ENCODE measurements at regions not wholly inside any gene's neighbourhood (a gene's known extent, or its start where the extent isn't known, plus 50 kb on each side); places are given as distances from the start of the nearest gene placed in this dataset.
"Not testable (repeated sequence)": the region's sequence is repeated elsewhere in the genome, so short reads cannot be mapped to it uniquely, and the experiment has no call there.

GRCh38 chr14:104400355-104400754 lies 179.2 kb upstream of the C14orf180 start:
- POLR2A ChIA-PET = no interaction called here
- TF ChIP-seq, protein P1, sequence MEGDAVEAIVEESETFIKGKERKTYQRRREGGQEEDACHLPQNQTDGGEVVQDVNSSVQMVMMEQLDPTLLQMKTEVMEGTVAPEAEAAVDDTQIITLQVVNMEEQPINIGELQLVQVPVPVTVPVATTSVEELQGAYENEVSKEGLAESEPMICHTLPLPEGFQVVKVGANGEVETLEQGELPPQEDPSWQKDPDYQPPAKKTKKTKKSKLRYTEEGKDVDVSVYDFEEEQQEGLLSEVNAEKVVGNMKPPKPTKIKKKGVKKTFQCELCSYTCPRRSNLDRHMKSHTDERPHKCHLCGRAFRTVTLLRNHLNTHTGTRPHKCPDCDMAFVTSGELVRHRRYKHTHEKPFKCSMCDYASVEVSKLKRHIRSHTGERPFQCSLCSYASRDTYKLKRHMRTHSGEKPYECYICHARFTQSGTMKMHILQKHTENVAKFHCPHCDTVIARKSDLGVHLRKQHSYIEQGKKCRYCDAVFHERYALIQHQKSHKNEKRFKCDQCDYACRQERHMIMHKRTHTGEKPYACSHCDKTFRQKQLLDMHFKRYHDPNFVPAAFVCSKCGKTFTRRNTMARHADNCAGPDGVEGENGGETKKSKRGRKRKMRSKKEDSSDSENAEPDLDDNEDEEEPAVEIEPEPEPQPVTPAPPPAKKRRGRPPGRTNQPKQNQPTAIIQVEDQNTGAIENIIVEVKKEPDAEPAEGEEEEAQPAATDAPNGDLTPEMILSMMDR (IDR thresholded peaks at IDR 0.05; ENCODE audit: control extremely low read depth, extremely low read depth, low read depth, missing control alignments) = no peak
- CTCF ChIA-PET = no interaction called here
- no peak for DNase-seq (ENCODE audit: extremely low spot score)

- CTCF ChIA-PET = interaction anchor here (1.1 kb wide), 1 partner anchor 19 kb away, joined by 3 read pairs; no protein-coding TSS in a partner anchor
- POLR2A ChIA-PET = no interaction called here
- DNase-seq (ENCODE audit: extremely low spot score) = no peak
- TF ChIP-seq, protein P1 (IDR thresholded peaks at IDR 0.05; ENCODE audit: control extremely low read depth, extremely low read depth, low read depth, missing control alignments) = no peak
Observed at GRCh38 chr14:104401785-104402184, 177.8 kb upstream of the C14orf180 start.

DNA sequence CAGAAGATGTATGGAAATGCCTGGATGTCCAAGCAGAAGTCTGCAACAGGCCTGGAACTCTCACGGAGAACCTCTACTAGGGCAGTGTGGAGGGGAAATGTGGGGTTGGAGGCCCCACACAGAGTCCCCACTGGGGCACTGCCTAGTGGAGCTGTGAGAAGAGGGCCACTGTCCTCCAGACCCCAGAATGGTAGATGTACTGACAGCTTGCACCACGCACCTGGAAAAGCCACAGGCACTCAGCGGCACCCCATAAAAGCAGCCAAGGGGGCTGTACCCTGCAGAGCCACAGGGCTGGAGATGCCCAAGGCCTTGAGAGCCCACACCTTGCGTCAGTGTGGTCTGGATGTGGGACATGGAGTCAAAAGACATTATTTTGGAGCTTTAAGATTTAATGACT lies 177.3 kb upstream of the C14orf180 start:
- POLR2A ChIA-PET, CTCF ChIA-PET: not testable (repeated sequence)

DNA sequence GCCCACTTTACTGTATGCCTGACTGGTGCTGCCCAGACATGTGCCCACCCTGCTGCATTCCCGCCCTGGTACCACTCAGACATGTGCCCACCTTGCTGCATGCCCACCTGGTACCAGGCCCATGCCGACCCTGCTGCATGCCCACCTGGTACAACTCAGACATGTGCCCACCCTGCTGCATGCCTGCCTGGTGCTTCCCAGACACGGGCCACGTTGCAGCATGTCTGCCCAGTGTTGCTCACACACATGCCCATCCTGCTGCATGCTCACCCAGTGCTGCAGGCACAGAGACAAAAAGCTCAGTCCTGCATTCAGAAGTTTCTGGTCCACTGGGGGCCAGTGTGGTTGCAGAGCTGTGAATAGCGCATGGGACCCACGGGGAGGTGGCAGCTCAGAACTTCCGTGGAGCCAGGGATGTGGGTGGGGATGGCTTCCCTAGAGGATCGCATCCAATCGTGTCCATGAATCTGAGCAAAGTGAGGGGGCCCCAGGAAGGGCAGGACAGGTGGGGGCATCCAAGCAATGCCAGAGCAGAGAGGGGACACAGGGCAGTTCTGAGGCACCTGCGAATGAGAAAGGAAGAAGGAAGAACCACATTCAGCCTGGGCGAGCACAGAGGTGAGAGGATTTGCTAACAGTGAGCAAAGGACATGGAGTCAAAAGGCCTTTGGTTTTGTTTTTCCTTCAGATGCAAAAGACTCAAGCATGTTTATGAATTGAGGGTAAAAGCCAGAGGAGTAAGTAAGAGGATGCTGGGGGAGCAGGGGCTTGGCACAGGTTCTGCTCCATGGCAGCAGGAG lies 175.9 kb upstream of the C14orf180 start:
- TF ChIP-seq, protein P1 (IDR thresholded peaks at IDR 0.05; ENCODE audit: control extremely low read depth, extremely low read depth, low read depth, missing control alignments) = no peak
- ChIA-PET CTCF (interaction anchor here (0.9 kb wide), 1 partner anchor 16 kb away, joined by 3 read pairs; no protein-coding TSS in a partner anchor), POLR2A (no interaction called here)
- no peak for DNase-seq (ENCODE audit: extremely low spot score)

More for the DNA sequence above, 177.3 kb upstream of the C14orf180 start:
- not testable (repeated sequence) for DNase-seq (ENCODE audit: extremely low spot score)

- ChIA-PET POLR2A (no interaction called here), CTCF (interaction anchor here (1.6 kb wide), 1 partner anchor 8 kb away, joined by 3 read pairs; no protein-coding TSS in a partner anchor)
- TF ChIP-seq, protein P1 (IDR thresholded peaks at IDR 0.05; ENCODE audit: control extremely low read depth, extremely low read depth, low read depth, missing control alignments) = no peak
- no peak for DNase-seq (ENCODE audit: extremely low spot score)
Observed at GRCh38 chr14:104404922-104405321, 174.6 kb upstream of the C14orf180 start.

GRCh38 chr14:104405360-104406226 lies 174.0 kb upstream of the C14orf180 start:
- no peak for DNase-seq (ENCODE audit: extremely low spot score)
- POLR2A ChIA-PET = no interaction called here
- CTCF ChIA-PET = interaction anchor here (1.0 to 1.6 kb wide), 2 partner anchors 9 to 12 kb away, joined by 3 read pairs; no protein-coding TSS in a partner anchor
- TF ChIP-seq, protein P1 (IDR thresholded peaks at IDR 0.05; ENCODE audit: control extremely low read depth, extremely low read depth, low read depth, missing control alignments) = no peak
